AML-193 (cell line): ENCODE measurements at regions not wholly inside any gene's neighbourhood (a gene's known extent, or its start where the extent isn't known, plus 50 kb on each side); places are given as distances from the start of the nearest gene placed in this dataset.

Experiments used
- DNase-seq, 2 experiments: peaks; one replicate each; lab custom pipeline; 2025; lab: John Stamatoyannopoulos, UW

GRCh38 chr3:147757866-147758265 is 348.7 kb downstream of the ZIC1 start:
- DNase-seq: no peak

- no peak for DNase-seq
Measured at GRCh38 chr3:147758771-147759170, 349.6 kb downstream of the ZIC1 start.

GRCh38 chr3:147760085-147760484 is 350.9 kb downstream of the ZIC1 start:
- no peak for DNase-seq

- no peak for DNase-seq
Measured at GRCh38 chr3:147760941-147761340, 351.8 kb downstream of the ZIC1 start.

GRCh38 chr3:147773116-147773630 is 364.0 kb downstream of the ZIC1 start:
- no peak for DNase-seq

- DNase-seq: no peak
Measured at GRCh38 chr3:147775411-147775810, 366.2 kb downstream of the ZIC1 start.

GRCh38 chr3:147775816-147776530 is 366.8 kb downstream of the ZIC1 start:
- no peak for DNase-seq

GRCh38 chr3:147793841-147794240 is 384.7 kb downstream of the ZIC1 start:
- DNase-seq: no peak

- DNase-seq: no peak
Measured at GRCh38 chr3:147794596-147794995, 385.4 kb downstream of the ZIC1 start.

GRCh38 chr3:147795418-147795817 is 386.3 kb downstream of the ZIC1 start:
- DNase-seq: no peak

- no peak for DNase-seq
Measured at GRCh38 chr3:147797095-147797494, 387.9 kb downstream of the ZIC1 start.

GRCh38 chr3:147799601-147800000 is 390.4 kb downstream of the ZIC1 start:
- no peak for DNase-seq

GRCh38 chr3:147807776-147808175 is 398.6 kb downstream of the ZIC1 start:
- no peak for DNase-seq

- DNase-seq: no peak
Measured at GRCh38 chr3:147809206-147809605, 400.0 kb downstream of the ZIC1 start.

- DNase-seq: no peak
Measured at GRCh38 chr3:147812186-147812911, 403.2 kb downstream of the ZIC1 start.

- no peak for DNase-seq
Measured at GRCh38 chr3:147813256-147813655, 404.1 kb downstream of the ZIC1 start.

- no peak for DNase-seq
Measured at GRCh38 chr3:147816752-147817151, 407.6 kb downstream of the ZIC1 start.

- no peak for DNase-seq
Measured at GRCh38 chr3:147832611-147833010, 423.4 kb downstream of the ZIC1 start.

- DNase-seq: no peak
Measured at GRCh38 chr3:147836330-147836729, 427.2 kb downstream of the ZIC1 start.

- peak in 1 of 2 experiments; percentile 2 for DNase-seq
Measured at GRCh38 chr3:147838652-147839051, 429.5 kb downstream of the ZIC1 start.

- no peak for DNase-seq
Measured at GRCh38 chr3:147843331-147843730, 434.2 kb downstream of the ZIC1 start.

- DNase-seq: no peak
Measured at GRCh38 chr3:147846293-147846692, 437.1 kb downstream of the ZIC1 start.

- DNase-seq: no peak
Measured at GRCh38 chr3:147846854-147847478, 437.8 kb downstream of the ZIC1 start.
